ENCODE measurements at regions not wholly inside any gene's neighbourhood (a gene's known extent, or its start where the extent isn't known, plus 50 kb on each side); places are given as distances from the start of the nearest gene placed in this dataset.

DNA sequence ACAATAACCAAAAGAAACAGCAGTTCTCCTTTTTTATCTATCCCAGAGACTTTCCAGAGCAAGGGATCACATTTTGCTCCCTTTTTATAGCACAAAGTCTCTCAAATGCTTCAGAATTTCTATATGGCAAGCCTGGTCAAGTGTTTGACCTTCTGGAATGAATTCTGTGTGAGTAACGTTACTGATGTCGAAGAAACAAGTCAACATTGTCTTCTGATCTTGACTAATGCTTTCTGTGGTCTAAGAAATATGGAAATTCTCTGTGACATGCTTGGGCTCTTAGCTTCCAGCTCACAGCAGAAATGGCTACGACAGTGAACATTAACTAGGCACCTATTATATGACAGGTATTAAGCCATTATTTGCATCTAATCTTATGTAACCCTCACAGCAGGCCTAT is 411.7 kb downstream of the CADM1 start:
- TF ChIP-seq, protein P1, sequence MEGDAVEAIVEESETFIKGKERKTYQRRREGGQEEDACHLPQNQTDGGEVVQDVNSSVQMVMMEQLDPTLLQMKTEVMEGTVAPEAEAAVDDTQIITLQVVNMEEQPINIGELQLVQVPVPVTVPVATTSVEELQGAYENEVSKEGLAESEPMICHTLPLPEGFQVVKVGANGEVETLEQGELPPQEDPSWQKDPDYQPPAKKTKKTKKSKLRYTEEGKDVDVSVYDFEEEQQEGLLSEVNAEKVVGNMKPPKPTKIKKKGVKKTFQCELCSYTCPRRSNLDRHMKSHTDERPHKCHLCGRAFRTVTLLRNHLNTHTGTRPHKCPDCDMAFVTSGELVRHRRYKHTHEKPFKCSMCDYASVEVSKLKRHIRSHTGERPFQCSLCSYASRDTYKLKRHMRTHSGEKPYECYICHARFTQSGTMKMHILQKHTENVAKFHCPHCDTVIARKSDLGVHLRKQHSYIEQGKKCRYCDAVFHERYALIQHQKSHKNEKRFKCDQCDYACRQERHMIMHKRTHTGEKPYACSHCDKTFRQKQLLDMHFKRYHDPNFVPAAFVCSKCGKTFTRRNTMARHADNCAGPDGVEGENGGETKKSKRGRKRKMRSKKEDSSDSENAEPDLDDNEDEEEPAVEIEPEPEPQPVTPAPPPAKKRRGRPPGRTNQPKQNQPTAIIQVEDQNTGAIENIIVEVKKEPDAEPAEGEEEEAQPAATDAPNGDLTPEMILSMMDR (IDR thresholded peaks at IDR 0.05; ENCODE audit: borderline replicate concordance, control extremely low read depth, extremely low read depth, insufficient read depth, missing control alignments): no peak
- in situ Hi-C loops (cut with MboI; ENCODE audit: low sequenced_read_pairs, unreplicated experiment): no loop called here
- DNase-seq (ENCODE audit: low spot score): no peak

DNA sequence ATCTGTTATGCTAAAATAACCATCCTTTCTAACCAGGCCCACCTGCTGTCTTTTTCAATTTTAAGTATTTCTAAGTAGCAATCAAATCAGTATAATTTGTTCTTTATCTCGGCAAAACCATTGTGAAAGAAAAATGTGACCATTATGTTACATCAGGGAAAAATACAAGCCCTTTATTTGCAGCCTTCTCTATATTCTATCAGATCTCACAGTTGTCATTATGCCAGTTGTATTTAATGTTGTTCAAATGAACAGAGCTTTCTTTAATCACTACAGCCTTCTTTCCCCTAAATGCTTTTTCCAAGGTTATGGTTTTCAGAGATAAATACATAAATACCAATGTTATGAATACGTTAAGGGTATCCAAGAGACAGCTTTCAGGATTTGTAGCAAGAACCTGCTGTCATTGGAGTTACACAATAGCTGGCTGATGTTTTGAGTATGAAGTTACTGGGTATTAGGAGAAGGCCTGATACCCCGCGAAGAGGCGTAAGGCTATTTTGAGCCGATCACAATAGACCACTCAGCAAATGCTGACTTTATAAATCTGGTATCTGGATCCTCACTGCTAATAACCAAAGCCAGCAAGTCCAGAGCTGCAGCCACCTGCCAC is 406.3 kb downstream of the CADM1 start:
- TF ChIP-seq, protein P1 (IDR thresholded peaks at IDR 0.05; ENCODE audit: borderline replicate concordance, control extremely low read depth, extremely low read depth, insufficient read depth, missing control alignments): no peak
- in situ Hi-C loops (cut with MboI; ENCODE audit: low sequenced_read_pairs, unreplicated experiment): no loop called here
- no peak for DNase-seq (ENCODE audit: low spot score)

DNA sequence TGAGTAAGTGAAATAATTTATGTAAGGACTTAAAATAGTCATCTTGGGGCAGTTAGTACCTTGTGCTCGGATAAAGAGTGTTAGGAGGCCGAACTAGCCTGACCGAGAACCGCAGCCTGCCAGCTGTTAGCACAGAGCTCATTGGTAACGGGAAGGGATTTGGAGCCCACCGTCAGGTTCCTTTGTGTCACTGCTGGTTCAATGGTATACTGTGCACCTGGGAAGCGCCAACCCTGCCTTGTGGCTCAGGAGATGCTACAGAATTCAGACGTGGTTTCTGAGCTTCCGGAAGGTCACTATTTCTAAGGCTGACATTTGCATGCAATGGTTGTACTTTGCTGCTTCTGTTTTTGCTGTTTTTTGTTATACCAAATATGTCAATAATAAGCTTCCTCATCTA is 403.5 kb downstream of the CADM1 start:
- TF ChIP-seq, protein P1 (IDR thresholded peaks at IDR 0.05; ENCODE audit: borderline replicate concordance, control extremely low read depth, extremely low read depth, insufficient read depth, missing control alignments): no peak
- in situ Hi-C loops (cut with MboI; ENCODE audit: low sequenced_read_pairs, unreplicated experiment): no loop called here
- no peak for DNase-seq (ENCODE audit: low spot score)

DNA sequence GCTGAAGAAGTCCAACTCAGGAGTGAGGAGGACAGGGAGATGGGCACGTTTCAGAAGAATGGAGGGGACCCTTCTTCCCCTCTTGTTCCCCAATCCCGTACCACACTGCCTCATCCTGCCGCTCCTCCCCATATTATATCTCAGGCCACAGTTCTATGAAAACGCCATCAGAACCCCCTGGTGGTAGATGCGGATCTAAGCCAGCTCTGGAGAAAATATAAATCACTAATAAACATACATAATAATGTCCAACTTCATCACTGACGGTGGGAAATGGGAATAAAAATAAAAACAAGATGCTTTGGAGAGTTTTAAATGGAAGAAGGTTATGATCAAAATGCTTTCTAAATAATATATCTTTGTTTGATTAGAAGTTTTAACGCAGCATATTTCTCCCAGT is 400.3 kb downstream of the CADM1 start:
- in situ Hi-C loops (cut with MboI; ENCODE audit: low sequenced_read_pairs, unreplicated experiment): no loop called here
- DNase-seq (ENCODE audit: low spot score): no peak
- TF ChIP-seq, protein P1 (IDR thresholded peaks at IDR 0.05; ENCODE audit: borderline replicate concordance, control extremely low read depth, extremely low read depth, insufficient read depth, missing control alignments): no peak

DNA sequence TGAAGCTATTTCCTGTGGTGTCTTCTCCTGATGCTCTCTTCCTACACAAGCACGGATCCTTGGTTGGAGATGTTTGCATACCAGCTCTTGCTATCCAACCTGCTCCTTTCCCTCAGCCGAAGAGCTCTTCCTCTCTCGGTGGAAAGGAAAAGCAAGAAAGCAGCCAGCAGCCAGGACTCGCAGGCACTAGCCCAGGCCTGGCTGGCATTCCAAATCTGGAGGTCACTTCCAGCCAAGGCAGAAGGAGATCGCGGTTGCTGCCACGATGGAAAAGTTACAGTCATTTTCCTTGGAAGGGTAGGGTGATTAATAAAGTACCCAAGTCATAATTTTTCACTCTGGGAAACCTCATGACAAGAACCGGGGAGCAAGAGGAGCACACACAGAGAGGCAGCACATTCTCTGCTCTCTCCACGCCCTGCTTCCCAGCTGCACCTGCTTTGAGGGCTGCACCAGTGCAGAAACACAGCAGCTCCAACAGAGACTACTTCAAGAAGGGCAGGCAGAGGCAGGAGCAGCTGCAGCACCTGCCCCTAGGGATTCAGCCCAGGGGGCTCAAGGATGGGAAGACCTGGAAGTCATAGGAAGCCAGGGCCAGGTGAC is 399.3 kb downstream of the CADM1 start:
- no peak for DNase-seq (ENCODE audit: low spot score)
- in situ Hi-C loops (cut with MboI; ENCODE audit: low sequenced_read_pairs, unreplicated experiment): no loop called here
- TF ChIP-seq, protein P1 (IDR thresholded peaks at IDR 0.05; ENCODE audit: borderline replicate concordance, control extremely low read depth, extremely low read depth, insufficient read depth, missing control alignments): no peak

DNA sequence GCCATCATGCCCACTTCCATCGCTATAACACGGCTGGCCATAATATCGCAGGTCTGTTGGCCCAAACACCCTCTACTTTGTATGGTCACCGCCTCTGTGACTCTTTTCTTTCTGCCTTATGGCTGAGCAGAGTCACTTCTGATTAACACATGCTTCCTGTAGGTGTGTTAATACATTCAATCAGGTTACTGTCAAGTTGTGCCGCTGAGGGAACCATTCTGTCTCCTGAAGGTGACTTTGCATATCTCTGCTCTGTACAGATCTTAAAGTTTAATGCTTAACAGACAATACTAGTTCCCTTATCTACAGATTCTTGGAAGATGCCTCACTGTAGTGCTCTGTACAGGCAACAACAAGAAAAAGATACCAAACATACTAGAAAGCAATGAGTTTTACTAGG is 393.1 kb downstream of the CADM1 start:
- TF ChIP-seq, protein P1 (IDR thresholded peaks at IDR 0.05; ENCODE audit: borderline replicate concordance, control extremely low read depth, extremely low read depth, insufficient read depth, missing control alignments): no peak
- in situ Hi-C loops (cut with MboI; ENCODE audit: low sequenced_read_pairs, unreplicated experiment): no loop called here
- DNase-seq (ENCODE audit: low spot score): no peak
